ENCODE measurements at regions not wholly inside any gene's neighbourhood (a gene's known extent, or its start where the extent isn't known, plus 50 kb on each side); places are given as distances from the start of the nearest gene placed in this dataset.

DNA sequence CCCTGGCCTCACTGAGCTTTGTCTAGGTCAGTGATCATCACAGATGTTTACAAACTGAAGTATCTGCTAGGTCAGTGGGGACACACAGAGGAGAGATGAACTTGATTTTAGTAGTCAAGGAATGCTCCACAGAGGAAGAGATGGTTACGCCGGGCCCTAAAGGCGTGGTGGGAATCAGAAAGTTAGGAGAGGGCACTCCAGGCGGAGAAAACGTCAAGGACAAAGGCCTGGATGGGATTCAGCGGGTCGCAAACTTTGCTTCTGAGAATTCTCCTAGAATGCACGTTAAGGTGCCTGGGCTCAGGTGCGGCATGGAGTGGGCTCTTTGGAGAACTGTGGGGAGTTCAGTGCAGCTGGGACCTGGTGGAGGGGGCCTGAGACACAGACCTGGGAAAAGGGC lies 78.8 kb downstream of the TMEM17 start:
- no peak for ATAC-seq (replicated peaks in 6 of 8)
- WGBS, 10 experiments = 60 to 97% (median 89%) methylated on average over 1 to 9 of the region's 9 CpGs; no CpG with 5 or more reads in 4 of the 10 experiments
- no peak overlapping the region for H3K27ac ChIP-seq
- in situ Hi-C loops (cut with MboI; ENCODE audit: low pct_unique_long_range_greater_than_20kb in 2 of 9, low sequenced_read_pairs in 9 of 9, unreplicated experiment in 9 of 9) = no loop called here
- no peak overlapping the region for H3K4me3 ChIP-seq
- H3K4me1 ChIP-seq (replicated peaks in 1 of 2) = no peaks in the 10 kb centered on the region

- in situ Hi-C loops (cut with MboI; ENCODE audit: low pct_unique_long_range_greater_than_20kb in 2 of 9, low sequenced_read_pairs in 9 of 9, unreplicated experiment in 9 of 9) = no loop called here
- Histone ChIP-seq H3K4me3 (no peak overlapping the region), H3K27ac (no peak overlapping the region), H3K4me1 (replicated peaks in 1 of 2) (no peaks in the 10 kb centered on the region)
- 0 to 89% (median 63%) methylated on average over 1 to 5 of the region's 17 CpGs; no CpG with 5 or more reads in 4 of the 10 experiments for WGBS, 10 experiments
- ATAC-seq (replicated peaks in 6 of 8) = peak in 3 of 8 experiments; percentile 12 to 54 (median 46)
Observed at GRCh38 chr2:62426154-62426912, 79.7 kb downstream of the TMEM17 start.

GRCh38 chr2:62425684-62426083 lies 80.3 kb downstream of the TMEM17 start:
- no peak overlapping the region for H3K4me3 ChIP-seq
- H3K27ac ChIP-seq = no peak overlapping the region
- WGBS, 10 experiments = 0 to 100% (median 63%) methylated on average over 1 to 5 of the region's 5 CpGs; no CpG with 5 or more reads in 1 of the 10 experiments
- no peaks in the 10 kb centered on the region for H3K4me1 ChIP-seq (replicated peaks in 1 of 2)
- in situ Hi-C loops (cut with MboI; ENCODE audit: low pct_unique_long_range_greater_than_20kb in 2 of 9, low sequenced_read_pairs in 9 of 9, unreplicated experiment in 9 of 9) = no loop called here
- ATAC-seq (replicated peaks in 6 of 8) = peak in 3 of 8 experiments; percentile 82 to 88 (median 88)

GRCh38 chr2:62424899-62425298 lies 81.1 kb downstream of the TMEM17 start:
- Histone ChIP-seq H3K27ac (no peak overlapping the region), H3K4me1 (replicated peaks in 1 of 2) (no peaks in the 10 kb centered on the region), H3K4me3 (no peak overlapping the region)
- WGBS, 10 experiments = 9 to 100% (median 97%) methylated on average over 1 to 4 of the region's 6 CpGs; no CpG with 5 or more reads in 4 of the 10 experiments
- in situ Hi-C loops (cut with MboI; ENCODE audit: low pct_unique_long_range_greater_than_20kb in 2 of 9, low sequenced_read_pairs in 9 of 9, unreplicated experiment in 9 of 9) = loop anchor here in 6 of 9 experiments (25.0 kb wide), 2 partner anchors 438 to 513 kb away; partner anchors contain the start of gene COMMD1 (in 4 of the 6)
- ATAC-seq (replicated peaks in 6 of 8) = peak in 3 of 8 experiments; percentile 24 to 69 (median 41)

DNA sequence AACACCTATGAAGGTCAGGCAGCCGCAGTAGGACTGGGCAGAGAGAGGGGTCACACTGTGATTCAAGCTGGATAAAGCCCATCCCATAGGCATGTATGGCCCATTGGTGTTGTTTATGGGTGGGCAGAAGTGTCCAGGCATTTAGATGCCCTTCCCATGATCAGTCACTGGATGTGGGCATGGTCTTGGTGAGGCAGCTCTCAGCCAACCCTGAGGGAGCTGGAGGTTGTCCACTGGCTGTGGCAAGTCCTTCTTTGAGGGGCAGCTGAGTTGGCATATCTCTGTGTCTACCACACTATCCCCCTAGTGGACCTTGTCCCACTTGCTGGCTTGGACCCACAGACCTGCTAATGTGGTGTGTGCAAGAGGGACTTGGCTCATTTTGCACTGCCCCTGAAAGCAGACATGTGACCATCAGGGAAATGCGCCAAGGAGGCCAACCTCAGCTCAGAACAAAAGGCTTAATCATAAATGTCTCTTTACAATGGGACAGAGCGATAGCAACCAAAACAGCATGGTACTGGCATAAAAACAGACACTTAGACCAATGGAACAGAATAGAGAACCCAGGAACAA lies 82.0 kb downstream of the TMEM17 start:
- in situ Hi-C loops (cut with MboI; ENCODE audit: low pct_unique_long_range_greater_than_20kb in 2 of 9, low sequenced_read_pairs in 9 of 9, unreplicated experiment in 9 of 9) = loop anchor here in 6 of 9 experiments (25.0 kb wide), 2 partner anchors 437 to 512 kb away; partner anchors contain the start of gene COMMD1 (in 4 of the 6)
- Histone ChIP-seq H3K4me3 (no peak overlapping the region), H3K4me1 (replicated peaks in 1 of 2) (no peaks in the 10 kb centered on the region), H3K27ac (no peak overlapping the region)
- ATAC-seq (replicated peaks in 6 of 8) = peak in 1 of 8 experiments; percentile 29
- 83 to 100% (median 100%) methylated on average over 1 to 2 of the region's 3 CpGs; no CpG with 5 or more reads in 4 of the 10 experiments for WGBS, 10 experiments

DNA sequence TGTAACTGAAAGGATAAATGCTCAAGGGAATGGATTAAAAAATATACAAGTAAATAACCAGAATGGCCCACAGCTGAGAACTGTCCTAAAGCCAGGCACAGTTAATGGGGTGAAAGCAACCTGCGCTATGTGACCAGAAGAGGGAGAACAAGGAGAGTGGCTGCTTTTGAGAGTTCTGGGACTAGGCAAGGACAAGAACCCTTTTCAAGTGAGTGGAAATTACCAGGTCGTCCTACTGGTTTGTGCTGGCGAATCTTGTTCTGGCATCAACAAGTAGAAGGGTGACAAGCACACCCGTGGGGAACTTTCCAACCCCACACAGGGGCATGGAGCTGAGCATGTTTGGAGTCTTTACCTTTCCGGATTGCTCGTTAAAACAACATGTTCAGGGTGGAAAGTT lies 82.8 kb downstream of the TMEM17 start:
- no peak overlapping the region for H3K4me3 ChIP-seq
- in situ Hi-C loops (cut with MboI; ENCODE audit: low pct_unique_long_range_greater_than_20kb in 2 of 9, low sequenced_read_pairs in 9 of 9, unreplicated experiment in 9 of 9) = loop anchor here in 6 of 9 experiments (25.0 kb wide), 2 partner anchors 436 to 511 kb away; partner anchors contain the start of gene COMMD1 (in 4 of the 6)
- H3K27ac ChIP-seq = no peak overlapping the region
- no peaks in the 10 kb centered on the region for H3K4me1 ChIP-seq (replicated peaks in 1 of 2)
- WGBS, 10 experiments = 56 to 100% (median 77%) methylated on average over 3 to 5 of the region's 6 CpGs; no CpG with 5 or more reads in 2 of the 10 experiments
- ATAC-seq (replicated peaks in 6 of 8) = no peak

DNA sequence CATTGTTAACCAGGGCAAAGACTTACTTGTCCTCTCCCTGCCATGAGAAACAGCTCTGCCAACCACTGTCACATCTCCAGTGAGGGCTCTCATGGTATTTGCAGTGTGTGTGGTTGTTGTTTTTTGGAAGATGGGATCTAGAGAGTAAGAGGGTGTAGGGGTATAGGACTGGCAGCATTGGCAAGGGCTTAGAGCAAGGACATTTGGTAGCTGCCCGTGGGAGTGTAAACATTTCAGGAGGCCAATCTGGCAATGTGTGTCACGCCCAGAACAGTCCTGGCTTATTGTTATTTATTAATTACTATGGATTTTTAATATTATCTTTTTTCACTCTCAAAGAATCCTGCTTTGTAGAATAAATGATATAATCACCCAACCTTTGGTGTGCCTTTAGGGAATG lies 90.5 kb downstream of the TMEM17 start:
- H3K4me1 ChIP-seq (replicated peaks in 1 of 2) = peaks cover 8% of the 10 kb centered on the region in 2 donors
- no peak for ATAC-seq (replicated peaks in 6 of 8)
- in situ Hi-C loops (cut with MboI; ENCODE audit: low pct_unique_long_range_greater_than_20kb in 2 of 9, low sequenced_read_pairs in 9 of 9, unreplicated experiment in 9 of 9) = loop anchor here in 8 of 9 experiments (10.0 to 25.0 kb wide), 5 partner anchors 421 to 503 kb away; partner anchors contain the start of gene COMMD1 (in 4 of the 8)
- WGBS, 10 experiments = 63 to 100% (median 89%) methylated on average over 1 to 2 of the region's 2 CpGs; no CpG with 5 or more reads in 3 of the 10 experiments
- no peak overlapping the region for H3K4me3 ChIP-seq
- H3K27ac ChIP-seq = no peak overlapping the region

DNA sequence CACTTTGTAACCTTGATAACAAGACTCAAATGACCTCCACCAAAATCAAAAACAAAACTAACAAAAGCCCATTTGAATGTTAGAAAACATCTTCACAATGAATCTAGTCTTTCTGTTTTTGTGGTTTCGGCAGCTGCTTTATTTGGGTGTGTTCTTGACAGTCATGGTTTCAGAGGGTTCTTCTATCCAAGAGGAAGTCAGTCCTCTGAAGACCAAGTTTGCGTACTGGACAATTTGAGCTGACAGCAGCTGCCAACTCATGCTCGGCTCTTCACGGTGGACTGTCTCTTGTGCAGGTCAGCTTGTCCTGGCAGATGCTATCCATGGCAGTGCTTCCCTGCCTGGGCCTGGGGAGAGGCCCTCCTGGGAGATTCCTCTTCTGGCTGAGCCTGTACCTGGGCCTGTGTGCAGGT lies 91.0 kb downstream of the TMEM17 start:
- no peak for ATAC-seq (replicated peaks in 6 of 8)
- H3K27ac ChIP-seq = no peak overlapping the region
- H3K4me1 ChIP-seq (replicated peaks in 1 of 2) = peaks cover 8% of the 10 kb centered on the region in 2 donors
- in situ Hi-C loops (cut with MboI; ENCODE audit: low pct_unique_long_range_greater_than_20kb in 2 of 9, low sequenced_read_pairs in 9 of 9, unreplicated experiment in 9 of 9) = loop anchor here in 8 of 9 experiments (10.0 to 25.0 kb wide), 5 partner anchors 420 to 503 kb away; partner anchors contain the start of gene COMMD1 (in 4 of the 8)
- H3K4me3 ChIP-seq = no peak overlapping the region
- 89 to 100% (median 93%) methylated on average over 2 to 4 of the region's 4 CpGs; no CpG with 5 or more reads in 5 of the 10 experiments for WGBS, 10 experiments

GRCh38 chr2:62413116-62413663 lies 92.8 kb downstream of the TMEM17 start:
- WGBS, 10 experiments = 0 to 92% (median 83%) methylated on average over 1 to 6 of the region's 7 CpGs; no CpG with 5 or more reads in 3 of the 10 experiments
- no peak for ATAC-seq (replicated peaks in 6 of 8)
- in situ Hi-C loops (cut with MboI; ENCODE audit: low pct_unique_long_range_greater_than_20kb in 2 of 9, low sequenced_read_pairs in 9 of 9, unreplicated experiment in 9 of 9) = loop anchor here in 8 of 9 experiments (10.0 to 25.0 kb wide), 5 partner anchors 418 to 501 kb away; partner anchors contain the start of gene COMMD1 (in 4 of the 8)
- H3K4me1 ChIP-seq (replicated peaks in 1 of 2) = peaks cover 8% of the 10 kb centered on the region in 2 donors
- H3K4me3 ChIP-seq = no peak overlapping the region
- H3K27ac ChIP-seq = no peak overlapping the region

GRCh38 chr2:62412347-62412742 lies 93.7 kb downstream of the TMEM17 start:
- Histone ChIP-seq H3K27ac (no peak overlapping the region), H3K4me1 (replicated peaks in 1 of 2) (peaks cover 8% of the 10 kb centered on the region in 2 donors), H3K4me3 (no peak overlapping the region)
- in situ Hi-C loops (cut with MboI; ENCODE audit: low pct_unique_long_range_greater_than_20kb in 2 of 9, low sequenced_read_pairs in 9 of 9, unreplicated experiment in 9 of 9) = loop anchor here in 8 of 9 experiments (10.0 to 25.0 kb wide), 5 partner anchors 418 to 500 kb away; partner anchors contain the start of gene COMMD1 (in 4 of the 8)
- no peak for ATAC-seq (replicated peaks in 6 of 8)
- WGBS, 10 experiments = 33 to 100% (median 83%) methylated on average over 1 of the region's 4 CpGs; no CpG with 5 or more reads in 4 of the 10 experiments

DNA sequence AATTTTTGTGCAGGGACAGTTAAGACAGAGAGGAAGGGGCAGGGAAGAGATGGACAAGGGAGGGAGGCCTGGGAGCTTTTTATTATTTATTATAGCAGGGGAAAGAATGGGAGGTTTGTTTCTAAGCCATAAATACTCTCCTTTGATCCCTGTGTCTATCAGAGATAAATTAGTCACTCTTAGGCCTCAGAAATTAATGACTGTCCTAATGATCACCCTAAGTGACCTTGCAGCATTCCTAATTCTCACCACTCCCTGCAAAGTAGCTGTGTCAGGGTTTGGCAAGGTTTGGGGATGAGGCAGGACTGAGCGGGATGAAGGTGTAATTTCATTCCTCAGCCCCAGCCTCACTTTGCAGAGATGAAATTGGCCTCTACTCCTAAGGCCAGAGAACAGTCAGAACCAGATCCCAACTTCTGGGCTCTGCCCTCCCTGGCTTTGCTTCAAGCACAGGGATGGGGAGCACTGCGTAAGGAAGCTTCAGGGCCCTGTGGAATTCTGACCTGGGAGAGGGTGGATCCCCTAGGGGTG lies 95.0 kb downstream of the TMEM17 start:
- 44 to 89% (median 86%) methylated on average over 1 to 2 of the region's 2 CpGs; no CpG with 5 or more reads in 5 of the 10 experiments for WGBS, 10 experiments
- in situ Hi-C loops (cut with MboI; ENCODE audit: low pct_unique_long_range_greater_than_20kb in 2 of 9, low sequenced_read_pairs in 9 of 9, unreplicated experiment in 9 of 9) = loop anchor here in 8 of 9 experiments (10.0 to 25.0 kb wide), 5 partner anchors 416 to 499 kb away; partner anchors contain the start of gene COMMD1 (in 4 of the 8)
- no peak overlapping the region for H3K27ac ChIP-seq
- no peak overlapping the region for H3K4me3 ChIP-seq
- peaks cover 8% of the 10 kb centered on the region in 2 donors for H3K4me1 ChIP-seq (replicated peaks in 1 of 2)
- ATAC-seq (replicated peaks in 6 of 8) = no peak

GRCh38 chr2:62410015-62410453 lies 96.0 kb downstream of the TMEM17 start:
- in situ Hi-C loops (cut with MboI; ENCODE audit: low pct_unique_long_range_greater_than_20kb in 2 of 9, low sequenced_read_pairs in 9 of 9, unreplicated experiment in 9 of 9) = loop anchor here in 8 of 9 experiments (10.0 to 25.0 kb wide), 5 partner anchors 415 to 498 kb away; partner anchors contain the start of gene COMMD1 (in 4 of the 8)
- peak in 2 of 8 experiments; percentile 45 to 69 for ATAC-seq (replicated peaks in 6 of 8)
- Histone ChIP-seq H3K4me1 (replicated peaks in 1 of 2) (peaks cover 8% of the 10 kb centered on the region in 2 donors), H3K4me3 (no peak overlapping the region), H3K27ac (no peak overlapping the region)
- 20 to 95% (median 80%) methylated on average over 1 to 6 of the region's 9 CpGs; no CpG with 5 or more reads in 3 of the 10 experiments for WGBS, 10 experiments
